ENCODE measurements at regions not wholly inside any gene's neighbourhood (a gene's known extent, or its start where the extent isn't known, plus 50 kb on each side); places are given as distances from the start of the nearest gene placed in this dataset.

DNA sequence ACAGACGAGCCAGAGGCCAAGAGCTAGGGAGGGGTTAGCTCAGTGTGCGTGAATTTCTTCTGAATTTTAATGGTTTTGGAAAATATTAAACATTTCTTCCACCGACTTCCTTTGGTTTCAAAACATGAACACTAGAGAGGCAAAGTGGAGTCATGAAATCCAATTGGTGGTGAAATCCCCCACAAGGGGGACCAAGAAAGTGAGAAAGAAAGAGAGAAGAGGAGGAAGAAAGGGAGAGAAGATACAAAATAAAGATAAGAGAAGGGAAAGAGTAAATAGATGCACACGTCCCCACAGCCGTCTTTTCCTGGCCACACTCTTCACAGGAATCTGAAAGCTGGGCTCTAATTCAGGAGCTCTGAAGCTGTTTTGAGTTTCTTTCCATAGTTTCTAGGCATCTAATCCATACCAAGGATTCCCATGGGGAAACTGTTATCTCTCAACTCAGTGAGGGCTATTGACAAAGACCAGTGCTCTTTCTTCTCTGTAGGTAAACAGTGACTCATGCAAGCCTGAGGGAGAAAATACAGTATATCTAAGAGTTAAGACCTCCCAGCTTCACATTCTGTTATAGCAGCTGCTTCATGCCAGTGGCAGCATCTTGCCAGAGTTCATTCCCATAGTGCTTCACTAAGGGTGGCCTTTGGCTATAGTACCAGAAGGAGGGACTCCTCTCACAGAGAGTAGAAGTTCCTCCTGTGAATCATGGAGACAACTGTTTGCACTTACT lies 115.8 kb upstream of the LIFR start (continued):
- TF ChIP-seq ZNF692 (tag by site-specific recombination; IDR thresholded peaks at IDR 0.05) (0 out of 2 replicates have a peak, but pooled peaks have one; percentile 45), IKZF3 (tag by site-specific recombination; IDR thresholded peaks at IDR 0.05) (0 out of 2 replicates have a peak, but pooled peaks have one; percentile 19), ZNF747 (tag by site-specific recombination; IDR thresholded peaks at IDR 0.05) (no peak), PBX3 (CRISPR knock-in tag; IDR thresholded peaks at IDR 0.05) (no peak), FEZF1 (tag by site-specific recombination; IDR thresholded peaks at IDR 0.05) (peak; percentile 75), MZF1 (tag by site-specific recombination; IDR thresholded peaks at IDR 0.05; ENCODE audit: borderline replicate concordance) (peak; percentile 65), ZNF843 (tag by site-specific recombination; IDR thresholded peaks at IDR 0.05) (peak; percentile 66; the same call in 1 of the 2 replicates), ZEB2 (tag by site-specific recombination; IDR thresholded peaks at IDR 0.05) (0 out of 2 replicates have a peak, but pooled peaks have one; percentile 40), SP7 (tag by site-specific recombination; IDR thresholded peaks at IDR 0.05) (peak; percentile 41), TSHZ1 (tag by site-specific recombination; IDR thresholded peaks at IDR 0.05; ENCODE audit: borderline replicate concordance) (peak; percentile 74; the same call in 1 of the 2 replicates), ZNF394 (tag by site-specific recombination; IDR thresholded peaks at IDR 0.05; ENCODE audit: borderline replicate concordance) (0 out of 2 replicates have a peak, but pooled peaks have one; percentile 12), ZNF521 (tag by site-specific recombination; IDR thresholded peaks at IDR 0.05) (no peak), ZNF510 (tag by site-specific recombination; IDR thresholded peaks at IDR 0.05; ENCODE audit: insufficient replicate concordance) (peak; percentile 49), ZNF549 (tag by site-specific recombination; IDR thresholded peaks at IDR 0.05) (no peak), ZNF600 (tag by site-specific recombination; IDR thresholded peaks at IDR 0.05) (peak; percentile 77), ZNF639 (tag by site-specific recombination; IDR thresholded peaks at IDR 0.05) (0 out of 2 replicates have a peak, but pooled peaks have one; percentile 53), OSR2 (tag by site-specific recombination; IDR thresholded peaks at IDR 0.05) (peak; percentile 62), KLF1 (tag by site-specific recombination; IDR thresholded peaks at IDR 0.05) (no peak), GLIS1 (tag by site-specific recombination; IDR thresholded peaks at IDR 0.05) (peak; percentile 91), ZNF366 (tag by site-specific recombination; conservative IDR thresholded peaks at IDR 0.05) (peak; percentile 47; the same call in 1 of the 2 replicates)
- TF ChIP-seq, protein P1, sequence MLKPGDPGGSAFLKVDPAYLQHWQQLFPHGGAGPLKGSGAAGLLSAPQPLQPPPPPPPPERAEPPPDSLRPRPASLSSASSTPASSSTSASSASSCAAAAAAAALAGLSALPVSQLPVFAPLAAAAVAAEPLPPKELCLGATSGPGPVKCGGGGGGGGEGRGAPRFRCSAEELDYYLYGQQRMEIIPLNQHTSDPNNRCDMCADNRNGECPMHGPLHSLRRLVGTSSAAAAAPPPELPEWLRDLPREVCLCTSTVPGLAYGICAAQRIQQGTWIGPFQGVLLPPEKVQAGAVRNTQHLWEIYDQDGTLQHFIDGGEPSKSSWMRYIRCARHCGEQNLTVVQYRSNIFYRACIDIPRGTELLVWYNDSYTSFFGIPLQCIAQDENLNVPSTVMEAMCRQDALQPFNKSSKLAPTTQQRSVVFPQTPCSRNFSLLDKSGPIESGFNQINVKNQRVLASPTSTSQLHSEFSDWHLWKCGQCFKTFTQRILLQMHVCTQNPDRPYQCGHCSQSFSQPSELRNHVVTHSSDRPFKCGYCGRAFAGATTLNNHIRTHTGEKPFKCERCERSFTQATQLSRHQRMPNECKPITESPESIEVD (tag by site-specific recombination; IDR thresholded peaks at IDR 0.05) = peak; percentile 71
- TF ChIP-seq, protein P2, sequence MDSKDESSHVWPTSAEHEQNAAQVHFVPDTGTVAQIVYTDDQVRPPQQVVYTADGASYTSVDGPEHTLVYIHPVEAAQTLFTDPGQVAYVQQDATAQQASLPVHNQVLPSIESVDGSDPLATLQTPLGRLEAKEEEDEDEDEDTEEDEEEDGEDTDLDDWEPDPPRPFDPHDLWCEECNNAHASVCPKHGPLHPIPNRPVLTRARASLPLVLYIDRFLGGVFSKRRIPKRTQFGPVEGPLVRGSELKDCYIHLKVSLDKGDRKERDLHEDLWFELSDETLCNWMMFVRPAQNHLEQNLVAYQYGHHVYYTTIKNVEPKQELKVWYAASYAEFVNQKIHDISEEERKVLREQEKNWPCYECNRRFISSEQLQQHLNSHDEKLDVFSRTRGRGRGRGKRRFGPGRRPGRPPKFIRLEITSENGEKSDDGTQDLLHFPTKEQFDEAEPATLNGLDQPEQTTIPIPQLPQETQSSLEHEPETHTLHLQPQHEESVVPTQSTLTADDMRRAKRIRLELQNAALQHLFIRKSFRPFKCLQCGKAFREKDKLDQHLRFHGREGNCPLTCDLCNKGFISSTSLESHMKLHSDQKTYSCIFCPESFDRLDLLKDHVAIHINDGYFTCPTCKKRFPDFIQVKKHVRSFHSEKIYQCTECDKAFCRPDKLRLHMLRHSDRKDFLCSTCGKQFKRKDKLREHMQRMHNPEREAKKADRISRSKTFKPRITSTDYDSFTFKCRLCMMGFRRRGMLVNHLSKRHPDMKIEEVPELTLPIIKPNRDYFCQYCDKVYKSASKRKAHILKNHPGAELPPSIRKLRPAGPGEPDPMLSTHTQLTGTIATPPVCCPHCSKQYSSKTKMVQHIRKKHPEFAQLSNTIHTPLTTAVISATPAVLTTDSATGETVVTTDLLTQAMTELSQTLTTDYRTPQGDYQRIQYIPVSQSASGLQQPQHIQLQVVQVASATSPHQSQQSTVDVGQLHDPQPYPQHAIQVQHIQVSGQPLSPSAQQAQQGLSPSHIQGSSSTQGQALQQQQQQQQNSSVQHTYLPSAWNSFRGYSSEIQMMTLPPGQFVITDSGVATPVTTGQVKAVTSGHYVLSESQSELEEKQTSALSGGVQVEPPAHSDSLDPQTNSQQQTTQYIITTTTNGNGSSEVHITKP (tag by site-specific recombination; IDR thresholded peaks at IDR 0.05) = no peak
